Frontal cortex (tissue), 3 donors: ENCODE measurements at regions not wholly inside any gene's neighbourhood (a gene's known extent, or its start where the extent isn't known, plus 50 kb on each side); places are given as distances from the start of the nearest gene placed in this dataset.
"Not testable (repeated sequence)": the region's sequence is repeated elsewhere in the genome, so short reads cannot be mapped to it uniquely, and the experiment has no call there.

ENCODE experiments used
- DNase-seq, 2 donors: peaks; one replicate each; pipeline ENCODE4 v3.0.0; 2012; ENCODE audit warnings: low spot score in 2 of 2
- FAIRE-seq: peaks from 2 replicates; lab custom pipeline; 2012; peaks lifted over from hg19 to GRCh38; lab: Jason Lieb, UNC
- donor health status: control.
- donor health status: control.
- donor health status: control.

DNA sequence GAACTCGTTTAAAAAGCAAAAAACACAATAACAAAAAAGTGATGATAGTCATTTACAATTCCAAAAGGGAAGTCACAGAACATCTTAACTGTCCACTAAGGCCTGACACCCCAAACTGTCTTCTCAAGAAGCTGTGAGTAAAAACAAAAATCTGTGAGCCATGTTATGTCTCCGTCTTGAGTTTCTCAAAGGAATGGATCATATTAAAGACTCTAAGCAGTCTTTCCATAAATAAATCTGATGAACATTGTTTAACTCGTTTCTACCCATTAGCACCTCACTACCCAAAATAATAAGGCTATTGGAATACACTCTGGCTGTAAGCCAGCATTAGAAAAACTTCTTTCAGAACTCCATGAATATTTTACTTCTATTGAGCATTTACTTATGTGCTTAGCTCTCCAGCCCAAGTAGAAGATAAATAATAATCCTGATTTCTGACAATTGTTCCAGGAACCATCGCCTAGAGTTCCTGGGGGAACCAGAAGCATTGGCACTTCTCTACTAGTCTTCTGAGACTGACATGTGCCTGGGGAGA lies 396.0 kb downstream of the STK39 start:
- DNase-seq, result no peak
- no peak for FAIRE-seq

DNA sequence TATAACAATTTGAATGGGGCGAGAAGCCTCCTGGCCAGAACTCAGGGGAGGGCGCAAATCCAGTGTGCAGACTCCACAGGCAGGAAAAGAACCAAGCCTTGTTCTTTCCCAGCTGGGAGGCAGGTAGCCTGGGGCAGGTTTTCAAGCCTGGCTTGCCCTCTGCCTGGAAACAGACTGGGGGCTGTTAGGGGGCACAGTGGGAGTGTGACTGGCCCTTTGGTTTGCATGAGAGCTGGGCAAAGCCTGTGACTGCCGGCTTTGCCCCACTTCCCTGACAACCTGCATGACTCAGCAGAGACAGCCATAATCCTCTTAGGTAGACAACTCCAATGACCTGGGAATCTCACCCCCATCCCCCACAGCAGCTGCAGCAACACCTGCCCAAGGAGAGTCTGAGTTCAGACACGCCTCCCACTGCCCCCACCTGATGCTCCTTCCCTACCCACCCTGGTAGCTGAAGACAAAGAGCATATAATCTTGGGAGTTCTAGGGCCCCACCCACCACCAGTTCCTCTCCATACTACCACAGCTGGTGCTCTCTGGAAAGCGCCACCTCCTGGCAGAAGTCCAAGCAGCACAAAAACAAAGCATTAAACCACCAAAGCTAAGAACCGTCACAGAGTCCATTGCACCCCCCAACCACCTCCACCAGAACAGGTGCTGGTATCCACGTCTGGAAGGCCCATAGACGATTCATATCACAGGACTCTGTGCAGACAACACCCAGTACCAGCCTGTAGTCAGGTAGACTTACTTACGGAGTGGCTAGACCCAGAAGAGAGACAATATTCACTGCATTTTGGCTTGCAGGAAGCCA lies 402.5 kb downstream of the STK39 start:
- FAIRE-seq (no peak), DNase-seq (no peak)

DNA sequence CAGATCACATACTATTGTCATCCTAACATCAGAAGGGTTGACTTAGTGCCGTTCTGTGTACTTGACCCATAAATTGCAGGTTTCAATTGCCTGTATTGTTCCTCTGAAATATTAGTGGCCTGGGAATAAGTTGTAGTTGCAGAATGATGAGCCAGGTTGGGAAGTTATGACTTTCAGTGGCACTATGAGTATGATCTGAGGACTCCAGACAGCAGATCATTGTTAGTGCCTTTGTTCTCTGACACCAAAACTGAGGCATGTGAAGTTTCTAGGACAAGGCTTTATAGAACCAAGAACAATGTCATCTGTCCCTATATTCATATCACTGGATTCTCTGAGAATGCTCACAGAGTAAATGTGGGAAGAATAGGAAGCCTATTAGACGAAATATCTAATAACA lies 403.7 kb downstream of the STK39 start:
- FAIRE-seq (no peak), DNase-seq (no peak)

DNA sequence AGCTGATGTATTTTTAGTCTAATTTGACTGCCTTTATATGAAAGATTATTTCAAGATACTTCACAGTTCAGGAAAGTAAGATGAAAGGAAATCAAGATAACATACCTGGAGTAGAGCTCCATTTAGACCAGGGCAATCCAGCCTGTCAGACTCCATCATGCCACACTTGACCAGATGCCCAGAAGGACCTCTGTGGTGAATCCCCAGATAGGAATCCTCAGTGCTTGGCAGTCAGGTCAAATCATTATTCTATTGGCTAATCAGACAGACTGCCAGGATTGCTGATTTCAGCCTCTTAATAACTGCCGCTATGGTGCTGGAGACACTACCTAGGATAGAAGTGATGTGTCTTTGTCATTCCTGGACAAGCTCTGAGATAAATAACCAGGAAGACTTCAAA lies 404.2 kb downstream of the STK39 start:
- no peak for FAIRE-seq
- no peak for DNase-seq

DNA sequence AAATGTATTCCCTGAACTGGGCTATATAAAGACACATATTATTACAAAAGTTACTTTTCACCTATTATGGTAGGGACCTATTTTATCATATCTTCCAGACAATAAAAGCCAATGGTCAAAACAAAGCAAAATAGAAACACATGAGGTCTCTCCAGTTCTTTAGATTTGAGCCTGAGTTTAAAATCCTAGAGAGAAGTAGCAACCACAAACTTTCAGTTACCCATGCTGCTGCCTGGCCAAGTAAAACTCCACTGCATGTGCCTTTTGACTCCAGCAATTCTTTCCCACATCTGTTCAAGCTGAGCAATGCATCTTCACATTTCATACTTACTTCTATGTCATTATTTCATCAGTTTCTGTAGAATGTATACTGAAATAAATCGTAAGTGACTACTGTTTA lies 405.3 kb downstream of the STK39 start:
- FAIRE-seq, result no peak

DNA sequence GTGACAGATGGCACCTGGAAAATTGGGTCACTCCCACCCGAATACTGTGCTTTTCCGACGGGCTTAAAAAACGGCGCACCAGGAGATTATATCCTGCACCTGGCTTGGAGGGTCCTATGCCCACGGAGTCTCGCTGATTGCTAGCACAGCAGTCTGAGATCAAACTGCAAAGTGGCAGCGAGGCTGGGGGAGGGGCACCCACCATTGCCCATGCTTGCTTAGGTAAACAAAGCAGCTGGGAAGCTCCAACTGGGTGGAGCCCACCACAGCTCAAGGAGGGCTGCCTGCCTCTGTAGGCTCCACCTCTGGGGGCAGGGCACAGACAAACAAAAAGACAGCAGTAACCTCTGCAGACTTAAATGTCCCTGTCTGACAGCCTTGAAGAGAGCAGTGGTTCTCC lies 412.1 kb downstream of the STK39 start:
- not testable (repeated sequence) for DNase-seq, FAIRE-seq

More for the DNA sequence above, 405.3 kb downstream of the STK39 start:
- no peak for DNase-seq

DNA sequence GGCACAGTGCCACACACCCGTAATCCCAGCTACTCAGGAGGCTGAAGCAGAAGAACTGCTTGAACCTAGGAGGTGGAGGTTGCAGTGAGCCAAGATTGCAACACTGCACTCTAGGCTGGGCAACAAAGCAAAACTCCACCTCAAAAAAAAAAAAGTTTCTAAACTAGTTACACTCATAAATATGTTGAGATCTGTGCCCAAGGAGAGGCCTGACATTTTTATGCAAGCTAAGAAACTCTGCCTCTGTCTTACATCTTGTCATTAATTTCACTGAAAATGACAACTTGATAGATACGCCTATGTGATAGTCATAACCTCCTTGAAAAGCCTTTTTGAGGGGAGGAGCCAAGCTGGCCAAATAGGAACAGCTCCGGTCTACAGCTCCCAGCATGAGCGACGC lies 412.7 kb downstream of the STK39 start:
- no peak for FAIRE-seq

DNA sequence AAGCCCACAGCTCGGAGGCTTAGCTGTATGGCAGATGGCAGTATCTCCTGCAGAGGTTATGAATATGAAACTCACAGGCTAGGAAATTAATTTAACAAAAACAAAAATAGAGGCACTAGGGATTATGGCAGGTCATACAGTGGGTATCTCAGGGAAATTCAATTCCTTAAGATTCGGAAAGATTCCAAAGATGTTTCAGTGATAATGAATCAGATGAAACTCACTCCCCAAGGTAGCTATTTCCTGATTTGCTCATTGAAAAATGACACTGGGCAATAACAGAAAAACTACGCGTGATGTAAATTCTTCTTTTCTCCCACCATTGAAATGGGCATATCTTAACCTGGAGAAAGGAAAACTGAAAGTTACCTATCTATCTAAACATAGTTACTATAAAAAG lies 414.1 kb downstream of the STK39 start:
- no peak for FAIRE-seq

More for the DNA sequence above, 412.7 kb downstream of the STK39 start:
- no peak for DNase-seq

DNA sequence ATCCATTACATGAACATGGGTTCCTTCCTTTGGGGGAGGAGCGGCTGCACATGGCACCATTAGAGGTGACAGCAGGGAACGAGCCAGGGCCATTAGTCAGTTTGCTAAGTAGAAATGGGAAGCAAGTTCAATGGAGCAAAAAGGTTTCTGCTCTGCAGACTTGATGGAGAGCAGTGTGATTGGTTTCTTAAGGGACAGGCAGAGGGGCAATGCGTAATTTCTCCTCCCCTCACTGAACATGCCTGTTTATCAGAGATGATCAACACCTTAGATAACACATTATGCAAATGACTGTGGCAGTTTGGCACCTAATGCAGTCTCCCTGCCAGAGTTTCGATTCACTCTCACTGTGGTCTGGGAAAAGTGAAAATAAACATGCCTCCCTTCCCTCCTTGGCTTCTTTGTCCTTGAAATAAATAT lies 414.5 kb downstream of the STK39 start:
- FAIRE-seq (no peak), DNase-seq (no peak)

More for the DNA sequence above, 414.1 kb downstream of the STK39 start:
- DNase-seq, result no peak

DNA sequence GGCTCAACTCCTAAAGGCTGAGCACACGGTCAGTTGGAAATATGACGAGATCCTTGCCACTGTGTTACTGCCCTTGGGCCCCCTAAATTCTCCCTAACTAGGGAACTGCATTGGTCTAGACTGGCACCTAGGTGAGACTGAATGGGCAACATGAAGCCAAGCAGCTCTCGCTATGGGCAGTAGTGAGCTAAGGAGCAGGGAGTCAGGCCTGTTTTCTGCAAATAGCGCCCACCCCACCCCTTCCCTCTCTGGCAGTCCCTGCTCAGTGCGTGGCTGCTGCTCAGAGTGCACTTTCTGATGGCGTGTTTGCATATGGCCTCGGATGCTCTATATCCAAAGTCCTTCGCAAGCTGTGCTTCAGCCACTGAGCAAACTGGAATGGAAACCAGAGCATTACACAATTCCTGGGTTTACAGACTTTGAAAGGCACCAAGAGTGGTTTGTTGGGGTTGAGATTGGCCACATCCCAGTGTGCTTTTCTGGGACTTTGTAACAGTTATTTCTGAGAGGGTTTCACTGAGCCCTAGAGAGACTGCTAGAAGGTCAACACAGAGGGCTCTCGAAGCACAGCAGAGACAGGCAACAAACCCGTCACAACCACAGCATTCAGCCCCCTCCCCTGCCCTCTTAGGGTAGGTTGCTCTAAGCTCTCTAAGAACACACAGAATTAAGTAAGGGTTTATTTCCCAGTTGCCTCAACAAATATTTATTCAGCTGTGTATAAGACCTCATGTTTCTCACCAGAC lies 419.9 kb downstream of the STK39 start:
- FAIRE-seq, result no peak
- no peak for DNase-seq

DNA sequence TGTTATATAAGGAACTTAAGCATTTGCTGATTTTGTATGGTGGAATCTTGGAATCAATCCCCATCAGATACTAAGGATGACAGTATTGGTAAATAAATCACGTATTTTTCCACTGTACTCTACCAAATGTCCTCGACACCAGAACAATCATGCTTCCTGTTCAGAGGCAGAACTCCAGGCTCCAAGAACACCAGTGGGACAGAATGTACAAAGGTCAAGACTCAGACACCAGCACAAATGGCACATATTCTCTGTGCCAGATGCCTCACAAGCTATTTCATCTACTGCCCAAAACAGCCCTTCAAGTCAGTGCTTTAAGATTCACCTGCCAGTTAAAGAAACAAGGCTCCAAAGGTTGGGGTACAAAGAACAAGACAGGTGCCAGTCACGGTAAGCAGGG lies 420.5 kb downstream of the STK39 start:
- FAIRE-seq, result no peak
- no peak for DNase-seq

DNA sequence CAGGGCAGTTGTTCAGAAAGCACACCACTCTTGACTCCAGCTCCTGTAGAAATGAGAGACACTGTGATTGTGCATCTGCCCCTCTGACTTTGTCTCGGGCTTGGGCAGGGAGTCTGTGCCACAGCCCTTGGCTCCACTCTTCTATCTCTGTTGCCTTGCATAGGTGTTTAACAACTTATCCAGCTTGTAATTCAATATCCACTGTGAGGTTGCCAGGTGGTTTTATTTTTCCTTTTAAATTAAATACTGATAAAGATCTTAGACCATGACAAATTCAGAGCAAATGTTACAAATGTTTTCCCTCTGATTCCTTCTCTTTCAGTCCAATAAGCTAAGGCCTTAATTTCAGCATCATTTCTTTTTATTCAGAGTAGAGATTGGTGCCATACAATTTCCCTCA lies 421.7 kb downstream of the STK39 start:
- no peak for DNase-seq
- FAIRE-seq, result no peak

DNA sequence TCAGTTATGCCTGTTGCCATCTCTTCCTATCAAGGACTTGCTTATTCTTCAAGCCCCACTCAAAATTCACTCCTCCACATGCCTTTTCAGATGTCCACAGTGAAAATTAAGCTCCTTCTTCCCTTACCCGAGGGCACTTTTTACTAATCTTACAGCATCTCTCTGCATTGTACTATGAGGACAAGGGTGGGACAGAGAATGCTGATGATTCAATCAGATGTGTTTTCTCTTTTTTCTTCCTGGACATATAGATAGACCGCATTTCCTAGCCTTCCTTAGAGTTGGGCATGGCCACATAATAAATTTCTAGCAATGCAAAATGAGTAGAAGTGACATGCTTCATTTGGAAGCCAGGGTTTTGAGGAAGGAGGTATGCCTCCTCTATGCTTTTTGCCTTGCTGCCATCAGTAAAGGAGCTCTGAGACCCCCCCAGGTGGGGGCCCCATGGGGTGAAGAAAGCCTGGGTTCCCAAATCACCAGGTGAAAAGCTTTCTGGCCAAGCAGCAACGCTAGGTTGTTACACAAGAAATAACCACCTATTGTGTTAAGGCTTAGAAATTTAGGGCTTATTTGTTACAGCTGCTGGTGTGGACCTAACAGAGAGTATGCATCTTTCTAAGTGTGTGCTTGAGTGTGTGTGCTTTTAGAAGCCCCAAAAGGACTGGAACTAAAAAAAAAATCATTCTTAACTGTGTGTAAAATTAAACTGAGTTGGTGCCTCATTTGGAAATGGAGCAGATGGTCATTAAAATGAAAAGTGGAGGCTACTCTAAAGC lies 424.5 kb downstream of the STK39 start:
- DNase-seq (no peak), FAIRE-seq (no peak)

DNA sequence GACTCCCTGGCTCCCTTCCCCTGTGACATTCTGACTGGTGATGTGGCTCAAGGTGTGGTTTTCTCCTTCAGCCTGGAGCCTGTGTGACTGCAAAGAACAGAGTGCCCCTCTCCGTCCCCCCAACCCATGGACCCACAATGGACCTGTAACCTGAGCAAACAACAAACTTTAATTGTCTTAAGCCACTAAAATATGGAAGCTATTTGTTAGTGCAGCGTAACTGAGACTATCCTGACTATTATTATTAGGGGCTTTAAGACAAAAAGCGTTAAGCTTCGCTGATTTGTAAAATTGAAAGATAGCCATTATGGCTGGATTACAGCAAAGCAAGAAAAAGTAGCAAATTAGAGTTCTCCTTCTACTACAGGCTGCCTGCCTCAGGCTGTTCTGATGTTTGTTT lies 426.9 kb downstream of the STK39 start:
- FAIRE-seq (no peak), DNase-seq (no peak)

DNA sequence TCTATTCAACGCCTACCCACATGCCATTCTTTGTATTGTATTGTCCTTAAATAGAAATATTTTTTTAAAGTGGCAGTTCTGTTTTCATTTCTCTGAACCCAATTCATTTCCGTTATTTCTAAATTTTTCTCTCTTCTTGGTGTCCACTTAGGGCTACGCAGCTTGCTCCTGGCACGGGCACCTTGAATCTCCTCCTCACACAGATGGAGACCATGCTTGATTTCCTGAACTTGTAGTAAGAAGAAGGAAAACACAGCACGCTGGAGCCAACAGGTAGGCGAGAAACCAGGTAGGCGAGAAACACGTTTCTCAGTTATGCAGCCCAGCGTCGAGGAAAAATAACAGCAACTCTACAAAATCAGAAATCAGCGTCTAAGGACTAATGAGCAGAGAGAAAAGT lies 428.9 kb downstream of the STK39 start:
- no peak for DNase-seq
- FAIRE-seq, result no peak

DNA sequence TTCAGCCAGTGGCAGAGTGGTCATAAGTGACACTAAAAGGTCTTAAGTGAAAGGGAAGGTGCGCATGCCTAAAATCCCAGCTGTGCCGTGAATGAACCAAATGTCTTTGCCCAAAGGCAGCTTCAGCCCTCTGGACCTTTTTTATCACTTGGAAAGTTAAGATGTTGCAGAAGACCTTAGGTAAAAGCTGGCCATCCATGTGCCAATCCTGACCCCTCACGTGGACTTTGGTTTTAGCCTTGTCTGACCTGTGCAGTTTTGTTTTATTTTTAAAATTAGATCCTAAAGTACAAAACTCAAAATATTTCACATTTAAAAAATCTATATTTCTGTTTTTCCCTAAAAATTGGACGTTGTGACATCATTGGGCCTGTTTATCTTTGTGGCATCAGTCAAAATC lies 429.5 kb downstream of the STK39 start:
- no peak for DNase-seq
- FAIRE-seq, result no peak

DNA sequence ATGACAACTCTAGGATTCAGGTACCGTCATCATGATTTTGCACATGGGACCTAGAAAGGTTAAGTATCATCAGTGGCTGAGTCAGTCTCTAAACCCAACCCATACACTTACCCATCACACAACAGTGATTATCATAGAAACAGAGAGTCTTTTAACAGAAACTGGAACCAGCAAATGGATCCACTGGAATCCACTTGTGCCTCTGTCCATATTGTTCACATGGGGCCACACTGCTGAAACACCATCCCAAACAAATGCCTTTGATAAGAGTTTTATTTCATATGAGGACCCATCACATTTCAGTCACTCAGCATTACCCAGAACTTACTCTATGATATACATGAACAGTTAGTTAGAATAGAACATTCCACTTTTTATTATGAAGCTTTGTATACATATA lies 430.0 kb downstream of the STK39 start:
- FAIRE-seq, result no peak

DNA sequence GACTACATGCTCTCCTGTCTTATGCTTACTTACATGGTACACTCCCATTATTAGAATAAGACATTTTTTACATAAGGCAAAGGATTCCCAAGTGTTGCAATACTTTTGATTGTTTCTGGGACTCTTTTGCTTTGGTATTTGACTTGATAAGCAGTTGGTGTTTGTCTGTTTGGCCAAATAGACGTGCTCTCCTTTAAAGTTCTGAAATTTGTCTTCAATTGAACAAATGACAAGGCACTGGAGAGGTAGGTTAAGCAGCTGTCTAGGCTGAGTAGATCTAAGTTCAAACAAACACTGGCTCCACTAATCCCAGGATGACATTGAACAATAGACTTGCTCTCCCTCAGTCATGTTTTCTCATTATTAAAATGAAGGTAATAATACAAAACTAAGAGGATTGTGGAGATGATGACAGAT lies 430.5 kb downstream of the STK39 start:
- no peak for DNase-seq
- FAIRE-seq, result no peak

More for the DNA sequence above, 430.0 kb downstream of the STK39 start:
- DNase-seq, result no peak

DNA sequence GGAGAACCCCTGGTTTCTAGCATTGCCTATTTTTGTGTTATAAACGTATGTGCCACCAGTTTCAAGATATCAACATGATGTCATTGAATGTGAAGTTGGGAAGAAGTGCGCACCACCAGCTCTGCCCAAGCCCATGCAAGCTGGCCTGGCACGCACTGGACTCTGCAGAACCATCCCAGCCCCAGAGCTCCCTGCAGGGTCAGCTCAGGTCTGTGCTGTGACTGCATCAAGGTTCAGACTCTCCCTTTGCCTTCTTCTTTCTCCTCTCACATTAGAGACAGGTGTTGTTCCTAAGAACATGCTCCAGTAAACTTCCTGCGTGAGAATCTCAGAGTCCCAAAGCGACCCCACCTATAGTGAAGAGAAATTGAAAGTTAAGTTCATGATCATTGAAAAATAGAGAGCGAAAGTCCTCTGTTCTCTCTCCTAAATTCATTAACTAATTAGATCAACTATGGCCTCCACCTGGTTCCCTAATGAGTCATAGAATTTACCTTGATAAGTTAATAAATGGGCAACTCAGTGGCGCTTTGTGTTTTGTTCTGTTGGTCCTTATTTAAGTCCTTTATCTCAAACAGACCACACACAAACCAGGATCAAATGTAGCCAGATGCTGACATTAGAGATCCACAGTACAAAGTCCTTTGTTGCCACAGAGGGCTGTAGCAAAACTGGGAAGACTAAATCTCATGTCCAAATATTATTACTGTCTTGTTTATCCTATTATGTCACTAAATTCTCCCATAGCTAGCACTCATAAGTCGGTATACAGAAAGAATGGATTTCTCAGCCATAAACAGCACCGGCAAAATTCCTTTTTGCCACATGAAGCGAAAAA lies 432.3 kb downstream of the STK39 start:
- no peak for FAIRE-seq
- no peak for DNase-seq
